ENCODE measurements at regions not wholly inside any gene's neighbourhood (a gene's known extent, or its start where the extent isn't known, plus 50 kb on each side); places are given as distances from the start of the nearest gene placed in this dataset.

DNA sequence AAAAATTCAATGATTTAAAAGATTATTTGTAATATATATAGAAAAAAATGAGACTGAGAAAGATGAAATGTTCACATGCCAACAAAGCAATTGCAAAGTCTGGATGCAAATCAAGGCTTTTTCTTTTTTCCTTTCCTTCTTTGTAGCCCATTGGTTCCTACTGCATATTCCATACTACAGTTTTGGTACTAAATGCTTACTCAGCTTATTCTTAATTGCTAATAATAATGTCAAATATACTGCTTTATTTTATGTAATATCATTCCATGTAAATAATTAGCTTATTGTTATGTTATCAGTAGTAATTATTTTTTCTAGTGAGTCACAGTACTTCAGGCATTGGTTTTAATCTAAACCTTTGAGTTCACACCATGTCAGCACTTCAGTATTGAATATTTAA, 407.4 kb upstream of the LRRTM1 start:
- intact Hi-C loops (cut with DNase I; ENCODE audit: low total_unique reads) = no loop called here
- Histone ChIP-seq H3K27ac (no peak overlapping the region), H3K27me3 (no peaks in the 10 kb centered on the region), H3K4me3 (no peak overlapping the region), H3K36me3 (no peaks in the 10 kb centered on the region), H3K4me1 (no peaks in the 10 kb centered on the region), H3K9me3 (no peaks in the 10 kb centered on the region)
- no peak for TF ChIP-seq CTCF (IDR thresholded peaks at IDR 0.05)
- no peak for TF ChIP-seq POLR2AphosphoS5 (IDR thresholded peaks at IDR 0.05)
- TF ChIP-seq POLR2A (IDR thresholded peaks at IDR 0.05) = no peak
- DNase-seq (ENCODE audit: low spot score in 2 of 2) = no peak

DNA sequence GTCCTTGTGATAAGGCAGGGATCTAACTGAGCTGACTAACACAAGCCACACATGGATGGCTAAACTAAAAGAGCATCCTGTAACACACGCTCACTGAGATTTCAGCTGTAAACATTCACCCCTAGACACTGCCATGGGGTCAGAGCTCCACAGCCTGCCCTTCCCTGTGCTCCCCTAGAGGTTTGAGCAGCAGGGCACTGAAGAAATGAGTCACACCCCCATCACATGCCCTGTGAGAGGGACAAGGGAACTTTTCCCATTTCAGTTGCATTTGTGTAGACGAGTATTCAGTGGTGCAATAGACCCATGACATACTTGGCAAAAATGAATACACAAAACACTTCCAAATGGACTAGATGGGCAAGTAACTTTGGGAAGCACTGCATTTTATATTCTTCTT, 402.4 kb upstream of the LRRTM1 start:
- Histone ChIP-seq H3K9me3 (no peaks in the 10 kb centered on the region), H3K4me3 (no peak overlapping the region), H3K4me1 (no peaks in the 10 kb centered on the region), H3K27ac (no peak overlapping the region), H3K27me3 (no peaks in the 10 kb centered on the region), H3K36me3 (no peaks in the 10 kb centered on the region)
- TF ChIP-seq POLR2A (IDR thresholded peaks at IDR 0.05) (no peak), CTCF (IDR thresholded peaks at IDR 0.05) (no peak), POLR2AphosphoS5 (IDR thresholded peaks at IDR 0.05) (no peak)
- intact Hi-C loops (cut with DNase I; ENCODE audit: low total_unique reads) = no loop called here
- no peak for DNase-seq (ENCODE audit: low spot score in 2 of 2)

GRCh38 chr2:80706541-80706940, 402.0 kb upstream of the LRRTM1 start:
- no peak overlapping the region for H3K27ac ChIP-seq
- no peak overlapping the region for H3K4me3 ChIP-seq
- DNase-seq (ENCODE audit: low spot score in 2 of 2) = no peak
- H3K27me3 ChIP-seq = no peaks in the 10 kb centered on the region
- no peaks in the 10 kb centered on the region for H3K4me1 ChIP-seq
- H3K36me3 ChIP-seq = no peaks in the 10 kb centered on the region
- TF ChIP-seq POLR2A (IDR thresholded peaks at IDR 0.05) = no peak
- no peak for TF ChIP-seq CTCF (IDR thresholded peaks at IDR 0.05)
- TF ChIP-seq POLR2AphosphoS5 (IDR thresholded peaks at IDR 0.05) = no peak
- no peaks in the 10 kb centered on the region for H3K9me3 ChIP-seq
- intact Hi-C loops (cut with DNase I; ENCODE audit: low total_unique reads) = no loop called here

DNA sequence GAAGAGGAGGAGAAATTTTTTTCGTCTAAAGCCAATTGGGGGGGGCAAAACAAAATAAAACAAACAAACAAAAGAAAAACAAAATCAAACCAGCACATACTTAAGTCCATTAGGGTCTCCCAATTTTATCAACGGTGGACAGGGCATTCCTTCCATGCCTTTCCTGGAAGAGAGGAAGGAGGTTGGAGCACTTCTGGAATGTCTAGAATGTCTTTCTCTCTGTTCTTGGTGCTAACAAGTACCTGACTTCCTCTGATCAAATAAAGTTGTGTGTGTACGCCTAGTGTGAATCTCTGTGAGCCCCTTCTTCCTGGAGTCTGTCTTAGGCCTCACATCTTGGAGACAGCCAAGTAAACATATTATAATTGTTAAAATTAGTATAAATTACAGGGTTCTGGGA, 399.0 kb upstream of the LRRTM1 start:
- DNase-seq (ENCODE audit: low spot score in 2 of 2) = no peak
- intact Hi-C loops (cut with DNase I; ENCODE audit: low total_unique reads) = no loop called here
- TF ChIP-seq CTCF (IDR thresholded peaks at IDR 0.05) (no peak), POLR2AphosphoS5 (IDR thresholded peaks at IDR 0.05) (no peak), POLR2A (IDR thresholded peaks at IDR 0.05) (no peak)
- Histone ChIP-seq H3K27me3 (no peaks in the 10 kb centered on the region), H3K36me3 (no peaks in the 10 kb centered on the region), H3K9me3 (no peaks in the 10 kb centered on the region), H3K4me1 (no peaks in the 10 kb centered on the region), H3K4me3 (no peak overlapping the region), H3K27ac (no peak overlapping the region)

- Histone ChIP-seq H3K27ac (no peak overlapping the region), H3K4me1 (no peaks in the 10 kb centered on the region), H3K27me3 (no peaks in the 10 kb centered on the region), H3K9me3 (no peaks in the 10 kb centered on the region), H3K4me3 (no peak overlapping the region), H3K36me3 (no peaks in the 10 kb centered on the region)
- DNase-seq (ENCODE audit: low spot score in 2 of 2) = no peak
- intact Hi-C loops (cut with DNase I; ENCODE audit: low total_unique reads) = no loop called here
- no peak for TF ChIP-seq CTCF (IDR thresholded peaks at IDR 0.05)
- TF ChIP-seq POLR2AphosphoS5 (IDR thresholded peaks at IDR 0.05) = no peak
- TF ChIP-seq POLR2A (IDR thresholded peaks at IDR 0.05) = no peak
These were observed 396.4 kb upstream of the LRRTM1 start for GRCh38 chr2:80700961-80701360.

All from breast epithelium (tissue), 4 donors.